ENCODE measurements at regions not wholly inside any gene's neighbourhood (a gene's known extent, or its start where the extent isn't known, plus 50 kb on each side); places are given as distances from the start of the nearest gene placed in this dataset.
"Not testable (repeated sequence)": the region's sequence is repeated elsewhere in the genome, so short reads cannot be mapped to it uniquely, and the experiment has no call there.

- no peak for DNase-seq
Observed at GRCh38 chr5:163888366-163888765, 382.9 kb downstream of the MAT2B start.

GRCh38 chr5:163889369-163889768 is 383.9 kb downstream of the MAT2B start:
- DNase-seq = no peak

GRCh38 chr5:163890261-163890660 is 384.8 kb downstream of the MAT2B start:
- DNase-seq = no peak

- DNase-seq = no peak
Observed at GRCh38 chr5:163893281-163893680, 387.9 kb downstream of the MAT2B start.

- no peak for DNase-seq
Observed at GRCh38 chr5:163894645-163895044, 389.2 kb downstream of the MAT2B start.

GRCh38 chr5:163898873-163899272 is 393.5 kb downstream of the MAT2B start:
- no peak for DNase-seq

- not testable (repeated sequence) for DNase-seq
Observed at GRCh38 chr5:163907783-163908182, 402.4 kb downstream of the MAT2B start.

GRCh38 chr5:163908253-163908652 is 402.8 kb downstream of the MAT2B start:
- DNase-seq = no peak

GRCh38 chr5:163910226-163910625 is 404.8 kb downstream of the MAT2B start:
- no peak for DNase-seq

GRCh38 chr5:163912046-163912445 is 406.6 kb downstream of the MAT2B start:
- no peak for DNase-seq

GRCh38 chr5:163913548-163913947 is 408.1 kb downstream of the MAT2B start:
- no peak for DNase-seq

- no peak for DNase-seq
Observed at GRCh38 chr5:163914910-163915309, 409.5 kb downstream of the MAT2B start.

- no peak for DNase-seq
Observed at GRCh38 chr5:163915481-163915961, 410.1 kb downstream of the MAT2B start.

- DNase-seq = no peak
Observed at GRCh38 chr5:163916376-163916775, 411.0 kb downstream of the MAT2B start.

- no peak for DNase-seq
Observed at GRCh38 chr5:163916861-163917260, 411.4 kb downstream of the MAT2B start.

- DNase-seq = no peak
Observed at GRCh38 chr5:163917747-163918146, 412.3 kb downstream of the MAT2B start.

- DNase-seq = not testable (repeated sequence)
Observed at GRCh38 chr5:163934990-163935389, 429.6 kb downstream of the MAT2B start.

GRCh38 chr5:163938595-163938994 is 433.2 kb downstream of the MAT2B start:
- DNase-seq = no peak

- DNase-seq = no peak
Observed at GRCh38 chr5:163941079-163941478, 435.7 kb downstream of the MAT2B start.

- DNase-seq = no peak
Observed at GRCh38 chr5:163943546-163943945, 438.1 kb downstream of the MAT2B start.

GRCh38 chr5:163944738-163945137 is 439.3 kb downstream of the MAT2B start:
- DNase-seq = no peak

- DNase-seq = no peak
Observed at GRCh38 chr5:163947848-163948666, 442.6 kb downstream of the MAT2B start.

- DNase-seq = no peak
Observed at GRCh38 chr5:163950248-163950647, 444.8 kb downstream of the MAT2B start.

- DNase-seq = no peak
Observed at GRCh38 chr5:163951069-163951468, 445.6 kb downstream of the MAT2B start.

- no peak for DNase-seq
Observed at GRCh38 chr5:163953901-163954300, 448.5 kb downstream of the MAT2B start.

Data from activated gamma-delta T cell treated with Interleukin-2 at 50 U/mL for 16 hours (primary cell).